MM.1S (cell line): ENCODE measurements at regions not wholly inside any gene's neighbourhood (a gene's known extent, or its start where the extent isn't known, plus 50 kb on each side); places are given as distances from the start of the nearest gene placed in this dataset.
A peak's percentile ranks its signal among the peaks of the same experiment; 100 is the strongest.

Experiments used
- DNase-seq: peaks from one replicate; pipeline ENCODE4 v3.0.0-alpha.2; 2015
- H2AFZ ChIP-seq: fragments of 300-600 bp; sonication (generic); 2 replicates; pipeline ENCODE4 v1.6.0; 2016; ENCODE audit warnings: antibody characterized with exemption, low read length
- H3F3A ChIP-seq: fragments of 300-600 bp; sonication (generic); 2 replicates; pipeline ENCODE4 v1.6.1; 2016; ENCODE audit warnings: mild to moderate bottlenecking, antibody characterized with exemption, low read length, moderate library complexity, mixed read lengths; ENCODE audit not compliant: insufficient read depth
- H3K27ac ChIP-seq: fragments of 300-600 bp; sonication (generic); 2 replicates; pipeline ENCODE4 v1.5.1; 2016; ENCODE audit warnings: mild to moderate bottlenecking, low read length
- H3K27me3 ChIP-seq: fragments of 300-600 bp; sonication (generic); replicated peaks from 2 replicates; pipeline ENCODE4 v1.6.0; 2016; ENCODE audit warnings: low read length; ENCODE audit not compliant: insufficient read depth
- H3K36me3 ChIP-seq: fragments of 300-600 bp; sonication (generic); replicated peaks from 2 replicates; pipeline ENCODE4 v1.6.1; 2016; ENCODE audit warnings: mild to moderate bottlenecking, low read length, mixed read lengths; ENCODE audit not compliant: insufficient read depth
- H3K4me1 ChIP-seq: fragments of 300-600 bp; sonication (generic); 2 replicates; pipeline ENCODE4 v1.6.1; 2016; ENCODE audit warnings: low read length, mixed read lengths
- H3K4me2 ChIP-seq: fragments of 300-600 bp; sonication (generic); 2 replicates; pipeline ENCODE4 v1.6.0; 2016; ENCODE audit warnings: low read depth, low read length
- H3K4me3 ChIP-seq: fragments of 300-600 bp; sonication (generic); 2 replicates; pipeline ENCODE4 v1.5.1; 2016; ENCODE audit warnings: low read length, mixed read lengths
- H3K79me2 ChIP-seq: fragments of 300-600 bp; sonication (generic); 2 replicates; pipeline ENCODE4 v1.6.1; 2016; ENCODE audit warnings: mixed run types, low read length, mixed read lengths
- H3K9ac ChIP-seq: fragments of 300-600 bp; sonication (generic); 2 replicates; pipeline ENCODE4 v1.6.1; 2016; ENCODE audit warnings: low read length, mixed read lengths
- H3K9me2 ChIP-seq: fragments of 300-600 bp; sonication (generic); replicated peaks from 2 replicates; pipeline ENCODE4 v1.6.1; 2016; ENCODE audit warnings: mild to moderate bottlenecking, low read length, mixed read lengths; ENCODE audit not compliant: insufficient read depth
- H3K9me3 ChIP-seq: fragments of 300-600 bp; sonication (generic); replicated peaks from 2 replicates; pipeline ENCODE4 v1.6.1; 2016; ENCODE audit warnings: mild to moderate bottlenecking, low read length, mixed read lengths; ENCODE audit not compliant: insufficient read depth
- H4K20me1 ChIP-seq: fragments of 300-600 bp; sonication (generic); 2 replicates; pipeline ENCODE4 v1.6.1; 2016; ENCODE audit warnings: mild to moderate bottlenecking, low read length, moderate library complexity, mixed read lengths; ENCODE audit not compliant: insufficient read depth
- CTCF ChIP-seq: fragments of 300-600 bp; sonication (generic); IDR thresholded peaks from 2 replicates; pipeline ENCODE4 v1.5.1; 2016; ENCODE audit warnings: antibody characterized with exemption, low read length, mixed read lengths
- EZH2 ChIP-seq: fragments of 300-600 bp; sonication (generic); optimal IDR thresholded peaks from 2 replicates; pipeline ENCODE3; 2017; ENCODE audit warnings: low read depth, mild to moderate bottlenecking, antibody characterized with exemption, low read length, mixed read lengths
- EZH2phosphoT487 ChIP-seq: fragments of 300-600 bp; sonication (generic); IDR thresholded peaks from 2 replicates; pipeline ENCODE4 v1.6.1; 2018; ENCODE audit warnings: antibody characterized with exemption, low read length

GRCh38 chr22:22746963-22747933 is 102.8 kb downstream of the GGTLC2 start:
- H3K9me2 ChIP-seq = no peaks in the 10 kb centered on the region
- no peaks in the 10 kb centered on the region for H4K20me1 ChIP-seq
- H3K27ac ChIP-seq = peak overlapping the region; percentile 81
- no peaks in the 10 kb centered on the region for H3K36me3 ChIP-seq
- peak overlapping the region; percentile 37 for H3K4me2 ChIP-seq
- peak; percentile 67 for DNase-seq
- no peak for TF ChIP-seq EZH2phosphoT487
- no peak for TF ChIP-seq EZH2
- no peak for TF ChIP-seq CTCF
- H3K9me3 ChIP-seq = no peaks in the 10 kb centered on the region
- H2AFZ ChIP-seq = no peak overlapping the region; the same call in 1 of the 2 replicates
- H3K9ac ChIP-seq = peak overlapping the region; percentile 13; the same call in 1 of the 2 replicates
- no peaks in the 10 kb centered on the region for H3K79me2 ChIP-seq
- peaks cover 41% of the 10 kb centered on the region for H3F3A ChIP-seq
- no peak overlapping the region for H3K4me3 ChIP-seq
- H3K27me3 ChIP-seq = no peaks in the 10 kb centered on the region
- peaks cover 52% of the 10 kb centered on the region for H3K4me1 ChIP-seq

- Histone ChIP-seq H3K9ac (peak overlapping the region; percentile 13; the same call in 1 of the 2 replicates), H3K36me3 (no peaks in the 10 kb centered on the region), H2AFZ (no peak overlapping the region), H3F3A (peaks cover 43% of the 10 kb centered on the region), H3K79me2 (no peaks in the 10 kb centered on the region), H3K4me3 (no peak overlapping the region), H3K9me2 (no peaks in the 10 kb centered on the region), H3K4me1 (peaks cover 63% of the 10 kb centered on the region), H3K27me3 (no peaks in the 10 kb centered on the region), H3K27ac (peak overlapping the region; percentile 81; the same call in 1 of the 2 replicates), H3K4me2 (peak overlapping the region; percentile 37), H4K20me1 (no peaks in the 10 kb centered on the region), H3K9me3 (no peaks in the 10 kb centered on the region)
- TF ChIP-seq EZH2phosphoT487 (no peak), CTCF (peak; percentile 89), EZH2 (no peak)
- peak; percentile 69 for DNase-seq
Measured at GRCh38 chr22:22748297-22748743, 103.9 kb downstream of the GGTLC2 start.

GRCh38 chr22:22748756-22749155 is 104.3 kb downstream of the GGTLC2 start:
- peaks cover 45% of the 10 kb centered on the region for H3F3A ChIP-seq
- TF ChIP-seq EZH2 (no peak), CTCF (no peak), EZH2phosphoT487 (no peak)
- no peak overlapping the region for H3K4me2 ChIP-seq
- no peaks in the 10 kb centered on the region for H3K36me3 ChIP-seq
- DNase-seq = no peak
- H4K20me1 ChIP-seq = no peaks in the 10 kb centered on the region
- H3K9me2 ChIP-seq = no peaks in the 10 kb centered on the region
- no peaks in the 10 kb centered on the region for H3K9me3 ChIP-seq
- H2AFZ ChIP-seq = no peak overlapping the region
- no peaks in the 10 kb centered on the region for H3K79me2 ChIP-seq
- H3K27ac ChIP-seq = peak overlapping the region; percentile 81; the same call in 1 of the 2 replicates
- peaks cover 67% of the 10 kb centered on the region for H3K4me1 ChIP-seq
- H3K27me3 ChIP-seq = no peaks in the 10 kb centered on the region
- no peak overlapping the region for H3K9ac ChIP-seq
- H3K4me3 ChIP-seq = no peak overlapping the region
